NCI-H2107 treated with DMSO at 0.1 percent for 48 hours (cell line): ENCODE measurements at regions not wholly inside any gene's neighbourhood (a gene's known extent, or its start where the extent isn't known, plus 50 kb on each side); places are given as distances from the start of the nearest gene placed in this dataset.
"Not testable (repeated sequence)": the region's sequence is repeated elsewhere in the genome, so short reads cannot be mapped to it uniquely, and the experiment has no call there.

Experiments used
- DNase-seq: peaks from one replicate; lab custom pipeline; 2025; ENCODE audit not compliant: unreplicated experiment; lab: John Stamatoyannopoulos, UW

GRCh38 chr12:9379023-9379742 lies 171.0 kb upstream of the PZP start:
- no peak for DNase-seq

- DNase-seq, result peak; percentile 11
Measured at GRCh38 chr12:9378430-9378835, 170.2 kb upstream of the PZP start.

GRCh38 chr12:9372202-9372601 lies 164.0 kb upstream of the PZP start:
- no peak for DNase-seq

DNA sequence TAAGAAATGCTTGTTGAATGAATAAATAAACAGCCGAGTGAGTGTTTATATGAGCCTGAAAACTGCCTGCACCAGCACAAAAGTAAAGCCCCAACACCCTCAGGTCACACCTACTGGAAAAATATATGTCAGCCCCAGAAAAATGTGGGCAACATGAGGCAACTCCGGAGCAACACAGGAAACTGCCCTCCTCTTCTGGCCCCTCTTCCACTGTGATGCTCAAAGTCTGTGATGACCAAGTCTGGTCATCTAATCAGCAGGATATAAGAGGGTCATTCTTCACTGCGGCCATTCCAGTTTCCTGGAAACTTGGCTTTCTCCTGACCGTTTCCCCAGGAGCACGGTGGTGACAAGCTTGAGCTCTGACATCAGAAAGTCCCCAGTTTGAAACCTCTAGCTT lies 159.6 kb upstream of the PZP start:
- no peak for DNase-seq

DNA sequence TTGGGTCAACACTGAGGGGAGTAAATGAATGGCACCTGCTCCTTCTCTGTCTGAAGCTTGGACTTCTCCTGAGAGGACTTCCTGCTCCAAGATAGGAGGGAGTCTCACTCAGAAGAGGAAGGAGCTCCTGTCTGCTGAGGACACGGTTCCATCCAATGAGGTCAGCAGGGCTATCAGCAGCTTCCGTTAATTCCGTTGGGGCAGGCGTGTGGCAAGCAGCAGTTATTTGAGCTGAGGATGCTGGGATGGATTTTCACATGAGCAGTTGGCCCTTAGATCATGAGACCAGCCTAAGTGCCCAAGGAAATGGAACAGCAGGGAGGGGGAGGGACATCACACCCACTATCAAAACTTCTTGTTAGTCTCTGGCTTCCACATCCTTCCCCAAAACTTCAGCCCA lies 159.0 kb upstream of the PZP start:
- no peak for DNase-seq

DNA sequence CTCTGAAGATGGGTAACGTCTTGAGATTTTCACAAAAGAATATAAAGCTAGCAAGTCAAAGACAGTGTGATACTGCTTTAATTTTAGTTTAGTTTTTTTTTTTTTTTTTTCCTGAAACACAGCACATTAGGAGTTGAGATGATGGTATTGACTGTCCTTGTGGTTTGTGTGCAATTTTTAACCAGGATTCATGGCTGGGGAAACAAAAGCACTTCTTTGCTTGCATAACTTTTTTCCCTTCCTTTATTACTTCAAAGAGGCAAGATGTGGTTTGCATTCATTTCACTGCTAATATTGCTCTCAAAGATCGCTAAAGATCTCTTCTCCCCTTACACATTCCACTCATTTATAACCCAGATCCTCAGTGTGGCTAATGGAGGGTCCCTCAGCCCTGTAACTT lies 157.1 kb upstream of the PZP start:
- DNase-seq, result no peak

GRCh38 chr12:9364224-9365176 lies 156.3 kb upstream of the PZP start:
- no peak for DNase-seq

DNA sequence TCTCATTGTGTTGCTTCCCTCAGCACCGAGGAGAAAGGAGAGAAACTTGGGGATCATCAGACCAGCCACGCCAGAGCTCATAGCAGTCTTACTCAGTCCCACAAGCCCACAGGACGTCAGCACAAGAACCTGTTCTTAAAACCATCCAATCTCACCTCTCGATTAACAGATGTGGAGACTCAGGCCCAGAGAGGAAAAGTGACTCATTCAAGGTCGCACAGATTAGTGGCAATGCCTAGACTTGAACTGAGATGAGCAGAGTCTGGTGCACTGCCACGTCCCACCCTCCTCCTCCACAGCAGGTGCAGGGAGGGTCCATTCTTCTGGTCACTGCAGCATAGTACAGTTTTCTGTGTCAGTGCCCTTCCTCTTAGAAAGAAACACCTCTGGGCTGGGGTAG lies 154.9 kb upstream of the PZP start:
- DNase-seq, result no peak

GRCh38 chr12:9361879-9362326 lies 153.7 kb upstream of the PZP start:
- no peak for DNase-seq

- not testable (repeated sequence) for DNase-seq
Measured at GRCh38 chr12:9354009-9354754, 146.0 kb upstream of the PZP start.

GRCh38 chr12:9351136-9351535 lies 142.9 kb upstream of the PZP start:
- DNase-seq, result no peak

DNA sequence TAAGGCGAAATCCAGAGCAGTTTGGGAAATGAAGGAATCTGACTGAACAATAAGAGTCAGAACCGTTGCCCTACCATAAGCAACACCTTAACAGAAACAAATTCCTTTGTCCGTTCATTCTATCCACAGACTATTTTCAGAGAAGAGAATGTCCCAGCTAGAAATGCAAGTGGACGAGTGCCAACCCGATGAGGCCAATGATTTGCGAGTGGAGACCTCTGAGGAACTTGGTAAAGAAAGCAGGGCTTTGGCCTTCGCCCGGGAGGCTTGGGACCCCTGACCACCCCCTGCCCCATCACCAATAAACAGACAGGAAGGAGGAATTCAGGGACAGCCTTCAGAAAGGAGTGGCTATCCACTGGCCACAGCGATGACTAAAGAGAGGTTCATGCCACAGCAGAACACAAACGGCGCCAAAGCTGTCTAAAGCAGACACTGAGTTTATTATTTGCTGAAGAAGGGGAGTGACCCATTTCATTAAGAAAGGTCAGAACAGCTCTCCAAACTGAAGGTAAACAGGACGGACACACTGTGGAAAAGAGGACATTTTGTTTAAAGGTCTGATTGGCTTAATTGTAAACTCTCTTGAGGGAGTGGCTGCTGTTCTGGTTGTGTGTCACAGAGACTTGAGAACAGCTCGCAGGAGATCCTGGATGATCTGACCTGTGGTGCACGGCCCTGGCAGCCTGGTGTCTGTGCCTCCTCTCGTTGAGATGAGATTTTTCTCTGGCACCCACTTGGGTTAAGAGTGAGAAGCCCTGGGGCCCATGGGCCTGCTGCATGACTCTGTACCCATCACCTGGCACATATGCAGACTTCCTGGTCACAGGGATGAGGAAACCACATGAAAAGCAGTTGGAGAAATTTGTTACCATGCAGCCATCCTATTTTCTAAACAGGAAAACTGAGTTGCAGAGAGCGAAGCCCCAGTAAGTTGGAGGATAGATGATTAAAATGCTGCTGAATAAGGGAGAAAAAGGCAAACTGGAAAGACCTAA lies 142.0 kb upstream of the PZP start:
- no peak for DNase-seq

DNA sequence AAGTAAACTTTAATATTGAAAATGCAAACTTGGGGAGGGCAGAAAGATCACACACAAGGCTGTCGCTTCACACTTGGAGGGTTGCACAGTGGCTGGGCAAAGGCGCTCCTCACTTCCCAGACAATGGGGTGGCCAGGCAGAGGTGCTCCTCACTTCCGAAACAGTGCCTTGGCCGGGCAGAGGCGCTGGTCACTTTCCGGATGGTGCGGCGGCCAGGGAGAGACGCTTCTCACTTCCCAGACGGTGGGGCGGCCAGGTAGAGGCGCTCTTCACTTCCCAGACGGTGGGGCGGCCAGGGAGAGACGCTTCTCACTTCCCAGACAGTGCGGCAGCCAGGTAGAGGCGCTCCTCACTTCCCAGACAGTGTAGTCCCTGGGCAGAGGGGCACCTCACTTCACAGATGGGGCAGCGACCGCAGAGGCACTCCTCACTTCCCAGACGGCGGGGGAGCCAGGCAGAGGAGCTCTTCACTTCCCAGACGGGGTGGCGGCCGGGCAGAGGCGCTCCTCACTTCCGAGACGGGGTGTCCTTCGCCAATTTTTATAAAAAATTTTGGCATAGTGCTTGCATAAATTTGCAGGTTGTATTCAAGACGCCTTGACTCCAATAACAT lies 140.8 kb upstream of the PZP start:
- no peak for DNase-seq

DNA sequence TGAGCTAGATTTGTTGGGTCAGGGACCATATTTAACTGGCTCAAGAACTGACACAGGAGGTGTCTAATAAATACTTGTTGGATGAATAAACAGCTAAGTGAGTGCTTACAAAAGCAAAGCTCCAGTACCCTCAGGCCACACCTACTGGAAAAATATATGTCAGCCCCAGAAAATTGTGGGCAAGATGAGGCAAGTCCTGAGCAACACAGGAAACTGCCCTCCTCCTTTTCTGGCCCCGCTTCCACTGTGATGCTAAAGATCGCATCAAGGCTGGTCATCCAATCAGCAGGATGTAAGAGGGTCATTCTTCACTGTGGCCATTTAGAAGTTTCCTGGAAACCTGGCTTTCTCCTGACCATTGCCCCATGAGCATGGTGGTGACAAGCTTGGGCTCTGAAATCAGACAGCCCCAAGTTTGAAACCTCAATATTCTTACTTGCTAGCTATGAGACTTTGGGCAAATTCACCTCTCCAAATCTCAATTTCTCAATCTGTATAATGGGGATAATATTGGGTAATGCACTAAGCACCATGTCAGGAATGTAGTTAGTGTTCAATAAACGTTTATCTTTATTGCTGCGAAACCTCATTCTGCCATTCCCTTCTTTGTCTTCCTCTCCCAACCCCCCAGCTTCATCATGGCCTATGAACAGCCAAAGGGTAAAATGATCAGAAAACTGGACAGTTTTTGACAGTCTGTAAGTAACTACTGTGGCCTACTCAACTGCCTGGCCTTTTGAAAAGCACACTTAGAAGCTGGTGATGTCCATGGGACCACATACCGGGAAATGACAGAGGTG lies 139.3 kb upstream of the PZP start:
- no peak for DNase-seq

- DNase-seq, result no peak
Measured at GRCh38 chr12:9346866-9347327, 138.7 kb upstream of the PZP start.

- DNase-seq, result no peak
Measured at GRCh38 chr12:9345171-9345570, 137.0 kb upstream of the PZP start.

GRCh38 chr12:9344541-9344940 lies 136.3 kb upstream of the PZP start:
- no peak for DNase-seq

DNA sequence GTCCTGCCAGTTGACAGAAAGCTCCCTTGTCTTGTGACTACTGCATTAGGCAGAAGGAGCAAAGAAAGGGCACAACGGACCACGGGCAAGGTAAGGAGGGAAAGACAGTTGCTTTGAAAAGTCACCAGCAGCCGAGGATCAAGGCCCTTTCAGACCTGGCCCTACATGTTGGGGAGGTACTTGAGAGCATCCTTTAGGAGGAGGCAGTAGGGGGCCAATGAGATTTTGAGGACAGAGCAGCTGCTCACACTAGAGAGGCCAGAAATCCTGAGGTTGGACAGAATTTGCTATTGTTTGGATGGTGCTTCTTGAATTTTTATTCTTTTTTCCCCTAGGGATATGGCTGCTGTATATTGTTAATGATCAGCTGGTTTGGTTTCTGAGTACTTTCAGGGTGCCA lies 135.5 kb upstream of the PZP start:
- DNase-seq, result no peak
